NB4 (cell line): ENCODE measurements at regions not wholly inside any gene's neighbourhood (a gene's known extent, or its start where the extent isn't known, plus 50 kb on each side); places are given as distances from the start of the nearest gene placed in this dataset.

Experiments
- TF ChIP-seq, protein P1 (sequence below): IDR thresholded peaks from one replicate; pipeline ENCODE4 v1.5.1; 2012; ENCODE audit warnings: low read depth, low read length
- TF ChIP-seq, protein P2 (sequence below): IDR thresholded peaks from 2 replicates; pipeline ENCODE4 v1.6.1; 2011; ENCODE audit warnings: low read depth, low read length

DNA sequence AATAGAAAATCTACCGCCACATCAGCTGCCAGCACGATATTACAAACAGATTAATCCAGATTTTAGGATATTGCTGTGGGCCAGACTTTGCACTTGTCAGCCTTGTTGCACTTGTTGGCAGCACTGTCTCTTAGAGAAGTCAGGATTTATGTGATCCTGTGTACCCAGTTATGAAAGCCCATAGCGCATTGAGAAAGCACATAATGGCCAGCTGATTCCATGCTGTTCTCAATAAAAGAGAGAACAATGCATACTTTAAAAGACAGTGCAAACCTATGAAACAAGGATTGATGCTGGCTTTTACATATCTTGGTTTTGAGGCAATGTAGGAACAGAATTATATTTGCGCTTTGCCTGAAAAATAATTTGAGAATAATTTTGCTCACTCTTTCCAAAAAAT is 140.8 kb downstream of the CEP120 start:
- TF ChIP-seq, protein P1, sequence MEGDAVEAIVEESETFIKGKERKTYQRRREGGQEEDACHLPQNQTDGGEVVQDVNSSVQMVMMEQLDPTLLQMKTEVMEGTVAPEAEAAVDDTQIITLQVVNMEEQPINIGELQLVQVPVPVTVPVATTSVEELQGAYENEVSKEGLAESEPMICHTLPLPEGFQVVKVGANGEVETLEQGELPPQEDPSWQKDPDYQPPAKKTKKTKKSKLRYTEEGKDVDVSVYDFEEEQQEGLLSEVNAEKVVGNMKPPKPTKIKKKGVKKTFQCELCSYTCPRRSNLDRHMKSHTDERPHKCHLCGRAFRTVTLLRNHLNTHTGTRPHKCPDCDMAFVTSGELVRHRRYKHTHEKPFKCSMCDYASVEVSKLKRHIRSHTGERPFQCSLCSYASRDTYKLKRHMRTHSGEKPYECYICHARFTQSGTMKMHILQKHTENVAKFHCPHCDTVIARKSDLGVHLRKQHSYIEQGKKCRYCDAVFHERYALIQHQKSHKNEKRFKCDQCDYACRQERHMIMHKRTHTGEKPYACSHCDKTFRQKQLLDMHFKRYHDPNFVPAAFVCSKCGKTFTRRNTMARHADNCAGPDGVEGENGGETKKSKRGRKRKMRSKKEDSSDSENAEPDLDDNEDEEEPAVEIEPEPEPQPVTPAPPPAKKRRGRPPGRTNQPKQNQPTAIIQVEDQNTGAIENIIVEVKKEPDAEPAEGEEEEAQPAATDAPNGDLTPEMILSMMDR = no peak
- TF ChIP-seq, protein P2, sequence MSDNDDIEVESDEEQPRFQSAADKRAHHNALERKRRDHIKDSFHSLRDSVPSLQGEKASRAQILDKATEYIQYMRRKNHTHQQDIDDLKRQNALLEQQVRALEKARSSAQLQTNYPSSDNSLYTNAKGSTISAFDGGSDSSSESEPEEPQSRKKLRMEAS = no peak
